ENCODE measurements at regions not wholly inside any gene's neighbourhood (a gene's known extent, or its start where the extent isn't known, plus 50 kb on each side); places are given as distances from the start of the nearest gene placed in this dataset.

DNA sequence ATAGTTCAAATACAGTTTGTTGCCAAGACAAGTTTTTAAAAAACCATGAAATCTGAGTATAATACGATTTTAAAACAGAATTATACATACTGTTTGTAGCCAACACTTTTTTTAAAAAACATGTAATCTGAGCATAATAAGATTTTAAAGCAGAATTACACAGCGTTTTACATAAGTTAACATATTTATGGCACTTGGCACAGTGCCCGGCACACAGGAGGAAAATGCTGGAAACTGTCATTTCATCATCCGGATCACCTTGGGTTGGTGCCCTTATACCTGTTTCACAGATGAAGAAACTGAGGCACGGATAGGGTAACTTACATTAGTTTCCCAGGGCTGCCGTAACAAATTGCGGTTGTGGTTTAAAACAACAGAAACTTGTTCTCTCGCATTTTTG lies 193.0 kb downstream of the BMP7 start:
- Histone ChIP-seq H3K36me3 (ENCODE audit: insufficient read depth, low read length, poor library complexity, severe bottlenecking) (no peaks in the 10 kb centered on the region), H3K9me3 (ENCODE audit: low read depth, low read length, poor library complexity, severe bottlenecking) (peaks cover 10% of the 10 kb centered on the region), H3K27ac (ENCODE audit: low read depth, low read length, poor library complexity, severe bottlenecking) (no peak overlapping the region), H3K4me1 (ENCODE audit: insufficient read depth, low read length, poor library complexity, severe bottlenecking) (peaks cover 7% of the 10 kb centered on the region), H3K4me3 (ENCODE audit: low read depth, low read length, poor library complexity, severe bottlenecking) (no peak overlapping the region), H3K27me3 (replicated peaks; ENCODE audit: insufficient read depth, low read depth, low read length, poor library complexity) (peaks cover 55% of the 10 kb centered on the region)
- no peak for TF ChIP-seq EZH2 (IDR thresholded peaks at IDR 0.05; ENCODE audit: borderline replicate concordance, low read depth, low read length, poor library complexity, severe bottlenecking)
- TF ChIP-seq, protein P1, sequence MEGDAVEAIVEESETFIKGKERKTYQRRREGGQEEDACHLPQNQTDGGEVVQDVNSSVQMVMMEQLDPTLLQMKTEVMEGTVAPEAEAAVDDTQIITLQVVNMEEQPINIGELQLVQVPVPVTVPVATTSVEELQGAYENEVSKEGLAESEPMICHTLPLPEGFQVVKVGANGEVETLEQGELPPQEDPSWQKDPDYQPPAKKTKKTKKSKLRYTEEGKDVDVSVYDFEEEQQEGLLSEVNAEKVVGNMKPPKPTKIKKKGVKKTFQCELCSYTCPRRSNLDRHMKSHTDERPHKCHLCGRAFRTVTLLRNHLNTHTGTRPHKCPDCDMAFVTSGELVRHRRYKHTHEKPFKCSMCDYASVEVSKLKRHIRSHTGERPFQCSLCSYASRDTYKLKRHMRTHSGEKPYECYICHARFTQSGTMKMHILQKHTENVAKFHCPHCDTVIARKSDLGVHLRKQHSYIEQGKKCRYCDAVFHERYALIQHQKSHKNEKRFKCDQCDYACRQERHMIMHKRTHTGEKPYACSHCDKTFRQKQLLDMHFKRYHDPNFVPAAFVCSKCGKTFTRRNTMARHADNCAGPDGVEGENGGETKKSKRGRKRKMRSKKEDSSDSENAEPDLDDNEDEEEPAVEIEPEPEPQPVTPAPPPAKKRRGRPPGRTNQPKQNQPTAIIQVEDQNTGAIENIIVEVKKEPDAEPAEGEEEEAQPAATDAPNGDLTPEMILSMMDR (conservative IDR thresholded peaks at IDR 0.05; ENCODE audit: low read depth, low read length), result no peak
- ChIA-PET POLR2A (ENCODE audit: low non-redundant PET) (no interaction called here), CTCF (no interaction called here)
- DNase-seq (ENCODE audit: low spot score), result no peak
- no TSS peak for BruUV-seq (replicated peaks)
- intact Hi-C loops (cut with micrococcal nuclease; ENCODE audit: unreplicated experiment), result no loop called here

DNA sequence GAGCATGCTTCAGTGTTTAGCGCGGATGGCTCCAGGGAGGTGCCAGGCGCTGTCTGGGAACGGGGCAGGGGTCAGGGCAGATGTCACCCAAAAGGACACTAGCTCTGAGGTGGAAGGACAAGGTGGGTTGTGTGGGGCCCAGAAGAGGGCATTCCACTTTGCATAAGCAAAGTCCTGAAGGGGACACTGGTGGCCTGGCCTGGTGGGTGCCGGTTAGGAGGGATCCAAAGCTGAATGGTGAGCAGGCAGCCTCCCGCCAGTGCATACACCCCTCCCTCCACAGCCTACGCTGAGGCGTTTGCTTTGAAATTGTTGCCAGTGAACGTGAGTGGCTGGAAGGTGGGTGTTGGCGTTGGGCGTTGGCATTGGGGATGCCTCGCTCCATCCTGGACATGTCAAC lies 192.1 kb downstream of the BMP7 start:
- peaks cover 19% of the 10 kb centered on the region for H3K9me3 ChIP-seq (ENCODE audit: low read depth, low read length, poor library complexity, severe bottlenecking)
- TF ChIP-seq, protein P1 (conservative IDR thresholded peaks at IDR 0.05; ENCODE audit: low read depth, low read length), result no peak
- TF ChIP-seq EZH2 (IDR thresholded peaks at IDR 0.05; ENCODE audit: borderline replicate concordance, low read depth, low read length, poor library complexity, severe bottlenecking), result no peak
- H3K27me3 ChIP-seq (replicated peaks; ENCODE audit: insufficient read depth, low read depth, low read length, poor library complexity), result peaks cover 45% of the 10 kb centered on the region
- peaks cover 7% of the 10 kb centered on the region for H3K4me1 ChIP-seq (ENCODE audit: insufficient read depth, low read length, poor library complexity, severe bottlenecking)
- DNase-seq (ENCODE audit: low spot score), result no peak
- H3K4me3 ChIP-seq (ENCODE audit: low read depth, low read length, poor library complexity, severe bottlenecking), result no peak overlapping the region
- H3K27ac ChIP-seq (ENCODE audit: low read depth, low read length, poor library complexity, severe bottlenecking), result no peak overlapping the region
- ChIA-PET CTCF (no interaction called here), POLR2A (ENCODE audit: low non-redundant PET) (no interaction called here)
- intact Hi-C loops (cut with micrococcal nuclease; ENCODE audit: unreplicated experiment), result no loop called here
- no peaks in the 10 kb centered on the region for H3K36me3 ChIP-seq (ENCODE audit: insufficient read depth, low read length, poor library complexity, severe bottlenecking)
- BruUV-seq (replicated peaks), result no TSS peak

DNA sequence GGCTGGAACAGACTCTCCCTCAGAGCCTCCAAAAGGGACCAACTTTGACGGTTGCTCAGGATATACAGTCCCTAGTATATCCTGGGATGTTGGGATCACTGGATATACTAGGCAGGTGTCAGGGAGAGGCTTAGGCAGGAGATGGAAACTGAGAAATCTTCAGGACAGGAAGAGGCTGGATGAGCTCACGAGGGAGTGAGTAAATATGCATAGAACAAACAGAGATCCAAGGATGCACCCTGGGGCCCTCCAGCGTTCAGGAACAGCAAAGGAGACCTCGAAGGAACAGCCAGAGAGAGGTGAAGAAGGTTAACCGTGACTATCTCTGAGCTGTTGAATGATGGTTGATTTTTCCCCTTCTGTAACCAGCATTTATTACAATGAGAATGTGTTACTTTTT lies 191.3 kb downstream of the BMP7 start:
- Histone ChIP-seq H3K4me3 (ENCODE audit: low read depth, low read length, poor library complexity, severe bottlenecking) (no peak overlapping the region), H3K36me3 (ENCODE audit: insufficient read depth, low read length, poor library complexity, severe bottlenecking) (no peaks in the 10 kb centered on the region), H3K27ac (ENCODE audit: low read depth, low read length, poor library complexity, severe bottlenecking) (no peak overlapping the region), H3K27me3 (replicated peaks; ENCODE audit: insufficient read depth, low read depth, low read length, poor library complexity) (peaks cover 37% of the 10 kb centered on the region), H3K4me1 (ENCODE audit: insufficient read depth, low read length, poor library complexity, severe bottlenecking) (peaks cover 7% of the 10 kb centered on the region), H3K9me3 (ENCODE audit: low read depth, low read length, poor library complexity, severe bottlenecking) (peaks cover 20% of the 10 kb centered on the region)
- no peak for DNase-seq (ENCODE audit: low spot score)
- no TSS peak for BruUV-seq (replicated peaks)
- intact Hi-C loops (cut with micrococcal nuclease; ENCODE audit: unreplicated experiment), result no loop called here
- ChIA-PET CTCF (no interaction called here), POLR2A (ENCODE audit: low non-redundant PET) (no interaction called here)
- TF ChIP-seq EZH2 (IDR thresholded peaks at IDR 0.05; ENCODE audit: borderline replicate concordance, low read depth, low read length, poor library complexity, severe bottlenecking), result no peak
- TF ChIP-seq, protein P1 (conservative IDR thresholded peaks at IDR 0.05; ENCODE audit: low read depth, low read length), result no peak
